GM12878 (cell line): ENCODE measurements at regions not wholly inside any gene's neighbourhood (a gene's known extent, or its start where the extent isn't known, plus 50 kb on each side); places are given as distances from the start of the nearest gene placed in this dataset.

ENCODE experiments used
- ATAC-seq: fragments of 200-7000 bp; cut with Tn5 transposase; 3 replicates; pipeline ENCODE4 v1.9.1; 2020; ENCODE audit warnings: mild to moderate bottlenecking, moderate library complexity
- BruUV-seq: library from RNA; stranded (reverse); fragments of 400-500 nt; replicated peaks from 2 replicates; lab custom pipeline; 2021; lab: Mats Ljungman, UMichigan
- CTCF ChIA-PET: fragments of 300-600 bp; sonication (Branson Sonifier 250); formaldehyde crosslinking; extraction: SDS; loops from one replicate; lab custom pipeline; 2021; ENCODE audit warnings: inconsistent platforms; lab: Yijun Ruan, JAX
- POLR2A ChIA-PET: fragments of 350-600 bp; formaldehyde crosslinking; extraction: SDS; loops from one replicate; lab custom pipeline; 2021; ENCODE audit warnings: inconsistent platforms; lab: Charles Lee
- RAD21 ChIA-PET: fragments of 300-600 bp; sonication (Branson Sonifier 250); formaldehyde crosslinking; loops from one replicate; lab custom pipeline; 2023; ENCODE audit warnings: antibody characterized with exemption; ENCODE audit not compliant: unreplicated experiment; lab: Charles Lee
- SMC1A ChIA-PET: fragments of 300-600 bp; sonication (Branson Sonifier 250); formaldehyde crosslinking; loops from one replicate; lab custom pipeline; 2023; ENCODE audit not compliant: unreplicated experiment, uncharacterized antibody; lab: Charles Lee
- DNase-seq: peaks from one replicate; pipeline ENCODE4 v3.0.0-alpha.2; 2011; ENCODE audit warnings: low read depth, low spot score
- FAIRE-seq: peaks from 3 replicates; lab custom pipeline; 2011; peaks lifted over from hg19 to GRCh38; lab: Jason Lieb, UNC
- H2AFZ ChIP-seq: 2 replicates; pipeline ENCODE4 v1.6.0; 2011; ENCODE audit warnings: low read depth, low read length, control low read depth; ENCODE audit not compliant: control insufficient read depth
- H3K27ac ChIP-seq: 2 replicates; pipeline ENCODE4 v1.5.1; 2011; ENCODE audit warnings: control low read depth; ENCODE audit not compliant: control insufficient read depth, insufficient read depth
- H3K27me3 ChIP-seq, 2 experiments: replicated peaks in 1 of 2; 2 replicates each; pipeline versions ENCODE4 v1.6.0 to v1.6.1; 2011; ENCODE audit warnings: low read length in 1 of 2; ENCODE audit not compliant: control insufficient read depth in 2 of 2, insufficient read depth in 2 of 2
- H3K36me3 ChIP-seq, 2 experiments: 2 replicates each; pipeline ENCODE4 v1.5.1; 2011; ENCODE audit warnings: low read length in 1 of 2; ENCODE audit not compliant: control insufficient read depth in 2 of 2, insufficient read depth in 2 of 2
- H3K4me1 ChIP-seq: 2 replicates; pipeline ENCODE4 v1.6.1; 2011; ENCODE audit warnings: mild to moderate bottlenecking, low read length, moderate library complexity, mixed read lengths; ENCODE audit not compliant: control insufficient read depth, insufficient read depth
- H3K4me2 ChIP-seq: 2 replicates; pipeline ENCODE4 v1.6.0; 2011; ENCODE audit warnings: control low read depth; ENCODE audit not compliant: control insufficient read depth, insufficient read depth
- H3K4me3 ChIP-seq: fragments of 200-600 bp; sonication (generic); 2 replicates; pipeline ENCODE4 v1.5.1; 2016
- H3K79me2 ChIP-seq: 2 replicates; pipeline ENCODE4 v1.6.0; 2011; ENCODE audit warnings: low read length; ENCODE audit not compliant: control insufficient read depth, insufficient read depth
- H3K9ac ChIP-seq: 2 replicates; pipeline ENCODE4 v1.8.0; 2011; ENCODE audit warnings: low read length, control low read depth, mixed read lengths; ENCODE audit not compliant: control insufficient read depth, insufficient read depth
- H3K9me3 ChIP-seq: replicated peaks from 3 replicates; pipeline ENCODE4 v1.5.1; 2011; ENCODE audit warnings: mild to moderate bottlenecking, low read length; ENCODE audit not compliant: control insufficient read depth, insufficient read depth
- H4K20me1 ChIP-seq: 2 replicates; pipeline ENCODE4 v1.6.0; 2011; ENCODE audit not compliant: control insufficient read depth, insufficient read depth
- ATF2 ChIP-seq: IDR thresholded peaks from 2 replicates; pipeline ENCODE4 v1.6.1; 2012; ENCODE audit warnings: low read length, inconsistent platforms
- CHD1 ChIP-seq: IDR thresholded peaks from 2 replicates; pipeline ENCODE4 v1.6.1; 2012; ENCODE audit warnings: low read depth, low read length, improper control_type of control experiment
- EGR1 ChIP-seq, 2 experiments: IDR thresholded peaks; 1 replicate in 1 of 2; 2 replicates in 1 of 2; pipeline ENCODE4 v1.6.1; 2011 to 2012; ENCODE audit warnings: low read depth in 2 of 2, low read length in 2 of 2, borderline replicate concordance in 1 of 2, mild to moderate bottlenecking in 1 of 2, moderate library complexity in 1 of 2
- EP300 ChIP-seq, 2 experiments: fragments of 150-350 bp in 1 of 2; IDR thresholded peaks; 2 replicates each; pipeline ENCODE4 v1.6.1; 2011 to 2012; ENCODE audit warnings: low read depth in 2 of 2, low read length in 2 of 2, borderline replicate concordance in 1 of 2, improper control_type of control experiment in 1 of 2, inconsistent platforms in 1 of 2; ENCODE audit not compliant: control insufficient read depth in 1 of 2
- PAX5 ChIP-seq: IDR thresholded peaks from 2 replicates; pipeline ENCODE4 v1.6.1; 2011; ENCODE audit warnings: low read depth, low read length, borderline replicate concordance
- SKIL ChIP-seq: fragments of 450-650 bp; IDR thresholded peaks from 2 replicates; pipeline ENCODE4 v1.6.1; 2017; ENCODE audit warnings: mild to moderate bottlenecking, low read depth, inconsistent platforms; ENCODE audit not compliant: poor library complexity, severe bottlenecking
- SMAD1 ChIP-seq: fragments of 450-650 bp; IDR thresholded peaks from 2 replicates; pipeline ENCODE4 v1.6.1; 2018; ENCODE audit warnings: mild to moderate bottlenecking, low read depth; ENCODE audit not compliant: partially characterized antibody
- SRF ChIP-seq, 2 experiments: IDR thresholded peaks; 2 replicates each; pipeline ENCODE4 v1.6.1; 2011; ENCODE audit warnings: low read depth in 2 of 2, low read length in 2 of 2, mild to moderate bottlenecking in 1 of 2, moderate library complexity in 1 of 2
- TAF1 ChIP-seq: IDR thresholded peaks from 2 replicates; pipeline ENCODE4 v1.6.1; 2011; ENCODE audit warnings: mild to moderate bottlenecking, low read depth, low read length, borderline replicate concordance
- TCF3 ChIP-seq: IDR thresholded peaks from 2 replicates; pipeline ENCODE4 v1.6.1; 2012; ENCODE audit warnings: low read depth, mild to moderate bottlenecking, low read length, borderline replicate concordance; ENCODE audit not compliant: insufficient read depth
- USF2 ChIP-seq: IDR thresholded peaks from 2 replicates; pipeline ENCODE4 v1.6.1; 2011; ENCODE audit warnings: low read depth, low read length, improper control_type of control experiment, borderline replicate concordance
- WGBS: methylation state at CpG from one replicate; pipeline ENCODE4 v1.1.6; 2016; ENCODE audit warnings: low lambda C conversion rate; ENCODE audit not compliant: insufficient replicate concordance, insufficient coverage; ENCODE audit errors: missing lambda C conversion rate; 5-methylcytosine and 5-hydroxymethylcytosine counted together
- in situ Hi-C: fragments of 300-500 bp; cut with MboI; formaldehyde crosslinking; loops from 9 replicates; pipeline ENCODE4 v1.14.3; 2018; ENCODE audit warnings: mixed read lengths
- intact Hi-C: fragments of 100-400 bp; cut with micrococcal nuclease; formaldehyde crosslinking; loops from one replicate; pipeline ENCODE4 v1.14.2; 2022; ENCODE audit not compliant: unreplicated experiment
- TF ChIP-seq, protein P1 (sequence below): IDR thresholded peaks from 2 replicates; pipeline ENCODE4 v1.6.1; 2012; ENCODE audit warnings: improper control_type of control experiment, low read depth, low read length; ENCODE audit not compliant: insufficient replicate concordance
- TF ChIP-seq, protein P2 (sequence below): IDR thresholded peaks from 2 replicates; pipeline ENCODE4 v1.6.1; 2011; ENCODE audit warnings: mild to moderate bottlenecking, low read depth, low read length, moderate library complexity; ENCODE audit not compliant: insufficient replicate concordance

DNA sequence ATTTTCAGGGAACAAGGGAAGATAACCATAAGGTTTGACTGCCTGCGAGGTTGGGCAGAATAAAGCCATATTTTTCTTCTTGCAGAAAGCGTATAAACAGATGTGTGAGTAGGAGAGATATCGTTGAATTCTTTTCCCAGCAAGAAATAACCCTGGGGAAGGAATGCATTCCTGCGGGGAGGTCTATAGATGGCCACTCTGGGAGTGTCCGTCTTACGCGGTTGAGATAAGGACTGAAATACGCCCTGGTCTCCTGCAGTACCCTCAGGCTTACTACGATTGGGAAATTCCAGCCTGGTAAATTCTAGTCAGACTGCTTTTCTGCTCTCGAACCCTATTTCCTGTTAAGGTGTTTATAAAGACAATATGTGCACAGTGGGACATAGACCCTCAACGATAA, 225.0 kb downstream of the LRIG3 start:
- Histone ChIP-seq H3K79me2 (no peaks in the 10 kb centered on the region), H3K4me1 (no peaks in the 10 kb centered on the region), H3K36me3 (no peaks in the 10 kb centered on the region), H3K4me2 (no peak overlapping the region), H3K27me3 (no peaks in the 10 kb centered on the region), H3K27ac (no peak overlapping the region), H2AFZ (no peak overlapping the region), H3K4me3 (no peak overlapping the region), H3K9ac (no peak overlapping the region), H3K9me3 (no peaks in the 10 kb centered on the region), H4K20me1 (no peaks in the 10 kb centered on the region)
- 49% methylated on average over 11 of the region's 11 CpGs for WGBS
- SMC1A ChIA-PET, result no interaction called here
- no TSS peak for BruUV-seq
- CTCF ChIA-PET, result no interaction called here
- ATAC-seq (no peak), DNase-seq (no peak), FAIRE-seq (no peak)
- POLR2A ChIA-PET, result no interaction called here
- in situ Hi-C loops (no loop called here), intact Hi-C loops (no loop called here)
- RAD21 ChIA-PET, result no interaction called here
- TF ChIP-seq TAF1 (no peak), ATF2 (no peak), CHD1 (no peak), EP300 (IDR thresholded peaks at IDR 0.05; ENCODE audit: borderline replicate concordance in 1 of 2, control insufficient read depth in 1 of 2, low read depth in 2 of 2, low read length in 2 of 2) (no peak), SMAD1 (no peak), SKIL (no peak), USF2 (no peak), TCF3 (no peak), PAX5 (no peak), EGR1 (IDR thresholded peaks at IDR 0.05; ENCODE audit: borderline replicate concordance in 1 of 2, low read depth in 2 of 2, low read length in 2 of 2) (no peak), SRF (IDR thresholded peaks at IDR 0.05; ENCODE audit: low read depth in 2 of 2, low read length in 2 of 2) (no peak)
- TF ChIP-seq, protein P1, sequence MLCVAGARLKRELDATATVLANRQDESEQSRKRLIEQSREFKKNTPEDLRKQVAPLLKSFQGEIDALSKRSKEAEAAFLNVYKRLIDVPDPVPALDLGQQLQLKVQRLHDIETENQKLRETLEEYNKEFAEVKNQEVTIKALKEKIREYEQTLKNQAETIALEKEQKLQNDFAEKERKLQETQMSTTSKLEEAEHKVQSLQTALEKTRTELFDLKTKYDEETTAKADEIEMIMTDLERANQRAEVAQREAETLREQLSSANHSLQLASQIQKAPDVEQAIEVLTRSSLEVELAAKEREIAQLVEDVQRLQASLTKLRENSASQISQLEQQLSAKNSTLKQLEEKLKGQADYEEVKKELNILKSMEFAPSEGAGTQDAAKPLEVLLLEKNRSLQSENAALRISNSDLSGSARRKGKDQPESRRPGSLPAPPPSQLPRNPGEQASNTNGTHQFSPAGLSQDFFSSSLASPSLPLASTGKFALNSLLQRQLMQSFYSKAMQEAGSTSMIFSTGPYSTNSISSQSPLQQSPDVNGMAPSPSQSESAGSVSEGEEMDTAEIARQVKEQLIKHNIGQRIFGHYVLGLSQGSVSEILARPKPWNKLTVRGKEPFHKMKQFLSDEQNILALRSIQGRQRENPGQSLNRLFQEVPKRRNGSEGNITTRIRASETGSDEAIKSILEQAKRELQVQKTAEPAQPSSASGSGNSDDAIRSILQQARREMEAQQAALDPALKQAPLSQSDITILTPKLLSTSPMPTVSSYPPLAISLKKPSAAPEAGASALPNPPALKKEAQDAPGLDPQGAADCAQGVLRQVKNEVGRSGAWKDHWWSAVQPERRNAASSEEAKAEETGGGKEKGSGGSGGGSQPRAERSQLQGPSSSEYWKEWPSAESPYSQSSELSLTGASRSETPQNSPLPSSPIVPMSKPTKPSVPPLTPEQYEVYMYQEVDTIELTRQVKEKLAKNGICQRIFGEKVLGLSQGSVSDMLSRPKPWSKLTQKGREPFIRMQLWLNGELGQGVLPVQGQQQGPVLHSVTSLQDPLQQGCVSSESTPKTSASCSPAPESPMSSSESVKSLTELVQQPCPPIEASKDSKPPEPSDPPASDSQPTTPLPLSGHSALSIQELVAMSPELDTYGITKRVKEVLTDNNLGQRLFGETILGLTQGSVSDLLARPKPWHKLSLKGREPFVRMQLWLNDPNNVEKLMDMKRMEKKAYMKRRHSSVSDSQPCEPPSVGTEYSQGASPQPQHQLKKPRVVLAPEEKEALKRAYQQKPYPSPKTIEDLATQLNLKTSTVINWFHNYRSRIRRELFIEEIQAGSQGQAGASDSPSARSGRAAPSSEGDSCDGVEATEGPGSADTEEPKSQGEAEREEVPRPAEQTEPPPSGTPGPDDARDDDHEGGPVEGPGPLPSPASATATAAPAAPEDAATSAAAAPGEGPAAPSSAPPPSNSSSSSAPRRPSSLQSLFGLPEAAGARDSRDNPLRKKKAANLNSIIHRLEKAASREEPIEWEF, result no peak
- TF ChIP-seq, protein P2, sequence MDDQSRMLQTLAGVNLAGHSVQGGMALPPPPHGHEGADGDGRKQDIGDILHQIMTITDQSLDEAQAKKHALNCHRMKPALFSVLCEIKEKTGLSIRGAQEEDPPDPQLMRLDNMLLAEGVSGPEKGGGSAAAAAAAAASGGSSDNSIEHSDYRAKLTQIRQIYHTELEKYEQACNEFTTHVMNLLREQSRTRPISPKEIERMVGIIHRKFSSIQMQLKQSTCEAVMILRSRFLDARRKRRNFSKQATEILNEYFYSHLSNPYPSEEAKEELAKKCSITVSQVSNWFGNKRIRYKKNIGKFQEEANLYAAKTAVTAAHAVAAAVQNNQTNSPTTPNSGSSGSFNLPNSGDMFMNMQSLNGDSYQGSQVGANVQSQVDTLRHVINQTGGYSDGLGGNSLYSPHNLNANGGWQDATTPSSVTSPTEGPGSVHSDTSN, result no peak
